ENCODE measurements at regions not wholly inside any gene's neighbourhood (a gene's known extent, or its start where the extent isn't known, plus 50 kb on each side); places are given as distances from the start of the nearest gene placed in this dataset.

GRCh38 chr7:31260851-31261250 is 79.7 kb downstream of the NEUROD6 start:
- H3K27ac ChIP-seq: no peak overlapping the region
- no peak for TF ChIP-seq CTCF (IDR thresholded peaks at IDR 0.05)
- H3K36me3 ChIP-seq: no peaks in the 10 kb centered on the region
- no peak for DNase-seq
- H3K9me3 ChIP-seq: no peaks in the 10 kb centered on the region
- H3K27me3 ChIP-seq: no peaks in the 10 kb centered on the region
- H3K9ac ChIP-seq (ENCODE audit: low read depth in 2 of 2, low read length in 2 of 2): no peak overlapping the region
- intact Hi-C loops (cut with DNase I): no loop called here
- no peak overlapping the region for H3K4me3 ChIP-seq
- H3K4me1 ChIP-seq: no peaks in the 10 kb centered on the region

GRCh38 chr7:31258391-31258790 is 82.1 kb downstream of the NEUROD6 start:
- intact Hi-C loops (cut with DNase I): no loop called here
- no peak overlapping the region for H3K4me3 ChIP-seq
- TF ChIP-seq CTCF (IDR thresholded peaks at IDR 0.05): no peak
- no peak overlapping the region for H3K9ac ChIP-seq (ENCODE audit: low read depth in 2 of 2, low read length in 2 of 2)
- H3K4me1 ChIP-seq: no peaks in the 10 kb centered on the region
- DNase-seq: no peak
- H3K9me3 ChIP-seq: no peaks in the 10 kb centered on the region
- no peak overlapping the region for H3K27ac ChIP-seq
- H3K27me3 ChIP-seq: no peaks in the 10 kb centered on the region
- H3K36me3 ChIP-seq: no peaks in the 10 kb centered on the region

GRCh38 chr7:31256506-31256905 is 84.0 kb downstream of the NEUROD6 start:
- no peaks in the 10 kb centered on the region for H3K27me3 ChIP-seq
- no peak overlapping the region for H3K4me3 ChIP-seq
- TF ChIP-seq CTCF (IDR thresholded peaks at IDR 0.05): no peak
- H3K27ac ChIP-seq: no peak overlapping the region
- H3K9me3 ChIP-seq: no peaks in the 10 kb centered on the region
- H3K9ac ChIP-seq (ENCODE audit: low read depth in 2 of 2, low read length in 2 of 2): no peak overlapping the region
- DNase-seq: no peak
- no peaks in the 10 kb centered on the region for H3K36me3 ChIP-seq
- intact Hi-C loops (cut with DNase I): no loop called here
- no peaks in the 10 kb centered on the region for H3K4me1 ChIP-seq

GRCh38 chr7:31254926-31255325 is 85.6 kb downstream of the NEUROD6 start:
- H3K36me3 ChIP-seq: no peaks in the 10 kb centered on the region
- H3K27ac ChIP-seq: no peak overlapping the region
- H3K4me1 ChIP-seq: no peaks in the 10 kb centered on the region
- no peak for TF ChIP-seq CTCF (IDR thresholded peaks at IDR 0.05)
- H3K9ac ChIP-seq (ENCODE audit: low read depth in 2 of 2, low read length in 2 of 2): no peak overlapping the region
- no peaks in the 10 kb centered on the region for H3K9me3 ChIP-seq
- no peak overlapping the region for H3K4me3 ChIP-seq
- DNase-seq: no peak
- intact Hi-C loops (cut with DNase I): no loop called here
- H3K27me3 ChIP-seq: no peaks in the 10 kb centered on the region

- Histone ChIP-seq H3K9ac (ENCODE audit: low read depth in 2 of 2, low read length in 2 of 2) (no peak overlapping the region), H3K9me3 (no peaks in the 10 kb centered on the region), H3K4me1 (no peaks in the 10 kb centered on the region), H3K27me3 (no peaks in the 10 kb centered on the region), H3K36me3 (no peaks in the 10 kb centered on the region), H3K4me3 (no peak overlapping the region), H3K27ac (no peak overlapping the region)
- intact Hi-C loops (cut with DNase I): no loop called here
- TF ChIP-seq CTCF (IDR thresholded peaks at IDR 0.05): no peak
- no peak for DNase-seq
These were observed 87.0 kb downstream of the NEUROD6 start for GRCh38 chr7:31253532-31253931.

- H3K9me3 ChIP-seq: no peaks in the 10 kb centered on the region
- H3K36me3 ChIP-seq: no peaks in the 10 kb centered on the region
- H3K4me1 ChIP-seq: no peaks in the 10 kb centered on the region
- H3K4me3 ChIP-seq: no peak overlapping the region
- TF ChIP-seq CTCF (IDR thresholded peaks at IDR 0.05): no peak
- no peak overlapping the region for H3K9ac ChIP-seq (ENCODE audit: low read depth in 2 of 2, low read length in 2 of 2)
- no peaks in the 10 kb centered on the region for H3K27me3 ChIP-seq
- intact Hi-C loops (cut with DNase I): no loop called here
- H3K27ac ChIP-seq: no peak overlapping the region
- DNase-seq: no peak
These were observed 89.1 kb downstream of the NEUROD6 start for GRCh38 chr7:31251441-31251840.
